HFF-Myc (cell line): ENCODE measurements at regions not wholly inside any gene's neighbourhood (a gene's known extent, or its start where the extent isn't known, plus 50 kb on each side); places are given as distances from the start of the nearest gene placed in this dataset.

Experiments used
- DNase-seq: peaks from one replicate; pipeline ENCODE4 v3.0.0-alpha.2; 2011; ENCODE audit warnings: low read depth; ENCODE audit errors: extremely low read depth
- H3K4me3 ChIP-seq: replicated peaks from 2 replicates; pipeline ENCODE4 v1.5.1; 2011; ENCODE audit warnings: low read depth, mild to moderate bottlenecking, control low read depth, low read length
- TF ChIP-seq, protein P1 (sequence below): IDR thresholded peaks from 2 replicates; pipeline ENCODE4 v1.5.1; 2012; ENCODE audit warnings: mild to moderate bottlenecking, low read depth, low read length, control low read depth; ENCODE audit errors: missing control alignments

DNA sequence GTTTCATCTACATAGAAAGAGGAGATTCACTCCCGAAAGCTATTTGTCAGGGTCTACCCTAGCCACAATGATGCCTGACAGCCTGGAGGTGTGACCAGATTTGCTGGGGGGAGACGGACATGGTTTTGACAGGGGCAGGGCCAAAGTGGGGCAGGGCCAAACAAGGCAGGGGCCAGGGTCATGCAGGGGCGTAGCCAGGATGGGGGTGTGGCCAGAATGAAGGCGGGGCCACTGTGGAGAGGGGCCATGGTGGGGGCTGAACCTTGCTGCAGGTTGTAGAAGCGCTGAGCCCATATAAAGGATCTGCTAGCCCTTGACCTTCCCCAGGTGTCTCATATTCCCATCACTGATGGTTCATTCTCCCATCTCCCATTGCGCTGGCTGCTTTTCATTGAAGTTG, 184.1 kb upstream of the SULF2 start:
- H3K4me3 ChIP-seq, result no peak overlapping the region
- no peak for DNase-seq
- TF ChIP-seq, protein P1, sequence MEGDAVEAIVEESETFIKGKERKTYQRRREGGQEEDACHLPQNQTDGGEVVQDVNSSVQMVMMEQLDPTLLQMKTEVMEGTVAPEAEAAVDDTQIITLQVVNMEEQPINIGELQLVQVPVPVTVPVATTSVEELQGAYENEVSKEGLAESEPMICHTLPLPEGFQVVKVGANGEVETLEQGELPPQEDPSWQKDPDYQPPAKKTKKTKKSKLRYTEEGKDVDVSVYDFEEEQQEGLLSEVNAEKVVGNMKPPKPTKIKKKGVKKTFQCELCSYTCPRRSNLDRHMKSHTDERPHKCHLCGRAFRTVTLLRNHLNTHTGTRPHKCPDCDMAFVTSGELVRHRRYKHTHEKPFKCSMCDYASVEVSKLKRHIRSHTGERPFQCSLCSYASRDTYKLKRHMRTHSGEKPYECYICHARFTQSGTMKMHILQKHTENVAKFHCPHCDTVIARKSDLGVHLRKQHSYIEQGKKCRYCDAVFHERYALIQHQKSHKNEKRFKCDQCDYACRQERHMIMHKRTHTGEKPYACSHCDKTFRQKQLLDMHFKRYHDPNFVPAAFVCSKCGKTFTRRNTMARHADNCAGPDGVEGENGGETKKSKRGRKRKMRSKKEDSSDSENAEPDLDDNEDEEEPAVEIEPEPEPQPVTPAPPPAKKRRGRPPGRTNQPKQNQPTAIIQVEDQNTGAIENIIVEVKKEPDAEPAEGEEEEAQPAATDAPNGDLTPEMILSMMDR, result no peak

DNA sequence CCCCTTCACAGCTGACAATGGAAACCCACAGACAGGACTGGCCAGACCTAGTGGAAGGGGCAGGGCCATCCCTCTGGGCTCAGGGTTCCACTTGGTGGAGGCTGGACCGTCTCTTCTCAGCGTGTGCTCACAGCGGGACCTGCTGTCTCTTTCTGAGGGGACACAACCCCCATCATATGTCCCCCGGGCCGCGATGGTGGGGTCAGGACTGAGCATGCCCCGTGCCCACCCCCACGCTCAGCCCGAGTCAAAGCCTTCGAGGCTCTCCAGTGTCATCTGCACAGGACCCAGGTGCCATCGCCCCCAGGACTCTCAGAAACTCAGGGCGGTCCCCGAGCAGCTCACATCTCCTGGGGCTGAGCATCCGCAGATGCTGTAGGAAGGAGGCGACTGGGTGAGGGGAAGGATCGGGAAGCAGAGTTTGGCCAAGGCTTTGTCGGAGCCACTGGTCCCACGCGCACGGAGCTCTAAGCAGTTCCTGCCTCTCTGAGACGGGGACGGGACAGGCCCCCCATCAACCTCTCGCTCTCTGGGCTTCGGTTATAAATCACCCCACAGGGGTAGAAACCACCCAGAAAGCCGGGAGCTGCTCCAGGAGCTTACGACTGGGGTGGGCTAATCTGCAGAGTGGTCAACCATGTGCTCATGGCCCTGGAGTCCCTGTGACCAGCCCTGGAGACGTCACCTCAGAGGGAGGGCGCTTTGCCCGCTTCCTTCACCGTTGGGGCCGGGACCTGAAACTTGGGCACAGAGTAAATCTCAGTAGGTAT, 183.4 kb upstream of the SULF2 start:
- H3K4me3 ChIP-seq, result no peak overlapping the region
- TF ChIP-seq, protein P1, result no peak
- DNase-seq, result no peak

DNA sequence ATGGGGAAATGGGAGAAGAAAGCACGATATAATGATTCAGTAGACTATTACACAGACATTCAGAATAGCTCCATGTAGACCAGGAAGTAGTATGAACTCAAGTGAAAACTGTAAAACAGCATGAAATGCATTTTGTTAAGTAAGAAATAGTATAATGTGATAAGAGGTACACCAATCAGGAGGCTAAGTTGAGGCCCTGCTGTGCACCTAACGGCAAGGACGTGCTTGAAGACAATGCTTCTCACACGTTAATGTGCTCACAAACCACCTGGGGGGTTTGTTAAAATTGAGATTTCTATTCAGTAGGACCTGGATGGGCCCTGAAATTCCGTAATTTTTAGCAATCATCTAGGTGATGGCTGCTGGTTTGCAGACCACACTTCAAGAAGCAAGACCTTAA, 178.9 kb upstream of the SULF2 start:
- no peak overlapping the region for H3K4me3 ChIP-seq
- DNase-seq, result no peak
- TF ChIP-seq, protein P1, result no peak

DNA sequence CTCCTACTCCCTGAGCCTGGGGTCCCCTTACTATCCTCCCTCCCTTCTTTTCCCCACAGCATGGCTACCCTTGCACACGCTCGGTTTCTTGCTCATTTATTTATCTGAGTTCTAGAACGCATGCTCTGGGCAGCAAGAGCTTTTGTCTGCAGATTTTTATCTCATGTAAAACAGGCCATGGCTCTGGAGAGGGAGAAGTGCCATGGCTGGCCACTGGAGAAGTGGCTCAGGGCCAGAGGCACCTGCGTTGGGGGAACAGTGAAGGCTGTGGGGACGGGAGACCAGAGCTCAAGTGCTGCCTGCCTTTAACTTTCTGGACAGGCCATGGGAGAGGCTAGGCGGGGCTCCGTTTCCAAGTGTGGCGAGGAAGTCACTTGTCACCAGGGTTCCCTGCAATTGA, 177.7 kb upstream of the SULF2 start:
- TF ChIP-seq, protein P1, result no peak
- no peak overlapping the region for H3K4me3 ChIP-seq
- DNase-seq, result no peak

DNA sequence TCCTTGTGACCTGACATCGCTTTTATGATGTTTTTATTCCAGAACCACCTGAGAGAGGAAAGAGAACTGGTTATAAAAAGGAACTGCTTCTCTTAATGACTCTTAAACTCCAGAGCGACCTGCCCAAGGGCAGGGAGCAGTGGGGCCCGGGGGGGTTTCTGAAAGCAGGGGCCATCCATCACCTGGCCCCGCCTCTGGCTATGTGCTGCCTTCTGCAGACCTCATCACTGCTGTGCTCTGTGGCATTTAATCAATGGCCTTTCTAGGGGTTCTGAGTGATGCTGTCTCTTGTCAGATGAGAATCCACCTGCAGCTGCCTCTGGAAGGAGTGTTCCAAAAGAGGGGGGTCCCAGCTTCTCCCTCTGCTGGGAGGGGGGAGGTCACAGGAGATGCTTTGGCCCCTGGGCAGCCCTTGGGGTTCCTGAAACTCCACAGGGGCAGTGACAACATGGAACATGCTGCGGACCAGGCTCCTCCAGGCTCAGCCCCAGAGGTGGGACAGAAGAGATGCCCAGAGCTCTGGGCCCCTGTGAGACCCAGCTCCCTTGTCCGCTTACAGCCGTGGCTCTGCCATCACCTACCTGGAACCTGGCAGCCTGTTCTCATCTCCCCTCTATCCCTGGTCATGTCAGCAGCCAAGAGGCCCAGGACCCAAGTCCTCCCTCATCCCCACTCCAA, 177.1 kb upstream of the SULF2 start:
- no peak for DNase-seq
- no peak overlapping the region for H3K4me3 ChIP-seq
- TF ChIP-seq, protein P1, result no peak

DNA sequence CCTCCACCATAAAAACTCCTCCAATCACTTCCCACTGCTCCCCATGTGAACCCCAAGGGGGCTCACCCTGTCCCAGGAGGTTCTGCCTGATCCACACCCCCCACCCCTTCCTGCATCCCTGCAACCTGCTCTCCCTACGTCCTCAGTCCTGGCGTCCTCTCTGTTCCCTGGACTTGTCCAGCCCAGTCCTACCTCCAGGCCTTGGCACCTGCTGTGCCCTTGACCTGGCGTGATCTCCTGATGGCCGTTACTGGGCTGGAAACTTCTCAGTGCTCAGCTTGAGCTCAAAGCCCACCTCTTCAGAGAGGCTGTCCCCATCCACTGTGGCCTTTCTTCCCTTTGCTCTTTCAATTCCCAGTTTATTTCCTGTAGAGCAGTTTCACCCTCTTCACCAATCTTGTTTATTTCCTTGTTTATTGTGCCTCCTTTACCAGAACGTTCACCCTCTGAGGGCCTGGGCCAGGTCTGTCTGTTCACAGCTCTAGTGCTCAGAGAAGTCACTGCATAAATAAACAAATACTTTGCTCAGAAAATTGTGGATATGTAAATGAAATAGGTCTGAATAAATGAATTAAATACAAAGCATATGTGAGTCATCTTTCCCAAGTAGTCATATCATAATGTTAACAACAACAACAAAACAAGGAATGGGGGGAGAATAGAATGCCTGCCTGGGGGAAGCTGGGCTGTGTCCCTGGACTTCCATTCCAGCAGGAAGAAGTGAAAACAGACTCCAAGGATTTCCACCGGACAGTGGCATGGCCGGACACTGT, 175.7 kb upstream of the SULF2 start:
- DNase-seq, result no peak
- TF ChIP-seq, protein P1, result no peak
- H3K4me3 ChIP-seq, result no peak overlapping the region
